HT-29 (cell line): ENCODE measurements at regions not wholly inside any gene's neighbourhood (a gene's known extent, or its start where the extent isn't known, plus 50 kb on each side); places are given as distances from the start of the nearest gene placed in this dataset.
"Not testable (repeated sequence)": the region's sequence is repeated elsewhere in the genome, so short reads cannot be mapped to it uniquely, and the experiment has no call there.

ENCODE experiments used
- DNase-seq: peaks from one replicate; pipeline ENCODE4 v3.0.0-alpha.2; 2015; ENCODE audit warnings: low spot score

DNA sequence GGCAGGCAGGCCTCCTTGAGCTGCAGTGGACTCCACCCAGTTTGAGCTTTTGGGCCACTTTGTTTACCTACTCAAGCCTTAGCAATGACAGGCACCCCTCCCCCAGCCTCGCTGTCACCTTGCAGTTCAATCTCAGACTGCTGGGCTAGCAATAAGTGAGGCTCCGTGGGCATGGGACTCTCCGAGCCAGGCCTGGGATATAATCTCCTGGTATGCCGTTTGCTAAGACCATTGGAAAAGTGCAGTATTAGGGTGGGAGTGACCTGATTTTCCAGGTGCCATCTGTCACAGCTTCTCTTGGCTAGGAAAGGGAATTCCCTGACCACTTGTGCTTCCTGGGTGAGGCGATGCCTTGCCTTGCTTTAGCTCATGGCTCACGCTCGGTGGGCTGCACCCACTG is 648.6 kb downstream of the DIPK2A start:
- DNase-seq = not testable (repeated sequence)

DNA sequence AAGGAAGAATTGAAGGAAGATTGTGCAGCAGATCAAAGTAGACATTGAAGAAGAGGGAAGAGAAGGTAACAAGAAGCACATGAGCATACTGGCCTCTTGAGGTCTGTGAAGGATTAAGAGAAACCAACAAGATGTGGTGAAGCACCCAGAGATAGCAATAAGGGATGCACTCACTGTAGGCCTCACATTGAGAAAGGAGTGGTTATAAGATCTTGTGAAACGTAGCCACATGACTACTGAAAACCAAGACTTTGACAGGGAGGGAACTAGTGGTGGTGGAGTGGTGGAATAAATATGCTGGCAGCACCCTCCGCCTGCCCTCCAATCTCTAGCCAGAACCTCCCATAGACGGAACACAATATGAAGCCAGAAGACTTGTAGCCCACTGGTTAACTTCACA is 651.2 kb downstream of the DIPK2A start:
- DNase-seq = no peak

DNA sequence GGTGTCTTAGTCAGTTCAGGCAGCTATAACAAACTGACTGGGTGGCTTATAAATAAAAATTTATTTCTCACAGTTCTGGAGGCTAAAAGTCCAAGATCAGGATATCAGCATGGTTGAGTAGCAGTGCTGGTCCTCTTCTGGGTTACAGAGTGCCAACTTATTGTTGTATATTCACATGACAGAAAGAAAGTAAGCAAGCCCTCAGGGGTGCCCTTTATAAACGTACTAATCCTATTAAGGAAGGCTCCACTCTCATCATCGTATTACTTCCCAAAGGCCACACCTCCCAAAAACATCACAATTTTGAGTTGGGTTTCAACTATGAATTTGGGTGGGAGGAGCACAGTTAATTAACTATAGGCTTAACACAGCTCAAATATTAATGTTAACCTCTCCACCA is 653.0 kb downstream of the DIPK2A start:
- DNase-seq = no peak

DNA sequence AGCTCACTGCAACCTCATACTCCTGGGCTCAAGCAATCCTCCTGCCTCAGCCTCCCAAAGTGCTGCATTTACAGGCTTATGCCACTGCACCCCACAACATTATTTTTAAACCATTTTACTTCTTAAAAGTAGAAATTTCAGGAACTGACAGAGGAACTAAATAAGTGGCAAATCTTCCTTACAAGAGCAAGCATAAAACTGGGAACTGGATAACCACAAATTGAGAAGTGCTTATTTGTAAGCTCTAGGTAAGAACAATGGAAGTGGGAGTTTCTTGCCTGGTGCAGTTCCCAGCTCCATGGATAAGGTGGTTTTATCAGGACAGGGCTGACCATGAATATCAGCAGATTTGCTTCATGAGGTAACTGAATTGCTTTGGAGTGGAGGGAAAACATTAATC is 655.2 kb downstream of the DIPK2A start:
- DNase-seq = no peak

DNA sequence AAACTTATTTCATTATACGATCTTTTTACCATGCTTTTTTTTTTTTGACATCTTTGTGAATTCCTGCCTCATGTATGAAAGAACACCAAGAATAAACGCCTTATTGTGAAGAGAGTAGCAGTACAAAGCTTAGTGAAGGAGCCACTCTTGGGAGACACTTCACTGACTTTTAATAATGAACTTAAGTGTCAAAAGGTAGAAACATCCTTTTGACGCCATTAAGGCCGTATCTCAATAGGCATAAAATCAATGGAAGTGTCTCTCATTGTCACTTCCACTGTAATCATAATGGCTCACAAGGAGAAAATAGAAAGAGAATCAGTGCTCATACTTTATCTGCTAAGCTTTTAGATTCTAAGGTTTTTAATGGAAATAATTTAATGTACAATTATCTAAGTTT is 657.8 kb downstream of the DIPK2A start:
- DNase-seq = no peak

DNA sequence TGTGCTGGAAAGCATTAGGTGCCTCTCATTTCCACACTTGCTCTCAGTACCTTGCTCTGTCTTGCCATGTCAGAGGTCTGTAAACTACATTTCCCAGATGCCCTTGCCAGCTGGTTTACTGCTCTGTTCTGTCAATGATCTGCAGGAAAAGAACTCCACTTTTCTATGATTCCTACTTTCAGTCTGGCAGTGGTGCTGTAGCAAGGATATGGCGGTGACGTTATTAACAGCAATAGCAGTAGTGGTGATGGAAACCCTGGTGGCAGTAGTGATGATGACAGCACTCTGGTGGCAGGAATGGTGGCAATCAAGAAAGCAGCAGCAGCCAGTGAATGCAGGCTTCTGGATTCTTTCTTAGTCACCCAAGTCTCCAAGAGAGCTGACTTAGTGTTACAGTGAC is 665.2 kb downstream of the DIPK2A start:
- DNase-seq = peak; percentile 64

DNA sequence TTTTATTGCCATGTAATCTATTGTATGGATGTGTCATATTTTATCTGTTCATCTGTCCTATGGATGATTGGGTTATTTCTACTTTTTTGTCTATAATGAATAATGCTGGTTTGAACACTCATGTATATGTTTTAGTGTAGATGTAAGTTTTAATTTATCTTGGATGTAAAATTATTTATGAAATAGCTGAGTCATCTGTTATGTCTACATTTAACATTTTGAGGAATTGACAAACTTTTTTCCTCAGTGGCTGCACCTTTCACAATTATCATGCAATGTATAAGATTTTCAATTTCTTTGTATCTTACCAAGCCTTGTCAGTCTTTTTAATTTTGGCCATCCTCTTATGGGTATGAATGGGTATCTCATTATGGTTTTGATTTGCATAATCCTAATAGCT is 666.4 kb downstream of the DIPK2A start:
- DNase-seq = no peak

DNA sequence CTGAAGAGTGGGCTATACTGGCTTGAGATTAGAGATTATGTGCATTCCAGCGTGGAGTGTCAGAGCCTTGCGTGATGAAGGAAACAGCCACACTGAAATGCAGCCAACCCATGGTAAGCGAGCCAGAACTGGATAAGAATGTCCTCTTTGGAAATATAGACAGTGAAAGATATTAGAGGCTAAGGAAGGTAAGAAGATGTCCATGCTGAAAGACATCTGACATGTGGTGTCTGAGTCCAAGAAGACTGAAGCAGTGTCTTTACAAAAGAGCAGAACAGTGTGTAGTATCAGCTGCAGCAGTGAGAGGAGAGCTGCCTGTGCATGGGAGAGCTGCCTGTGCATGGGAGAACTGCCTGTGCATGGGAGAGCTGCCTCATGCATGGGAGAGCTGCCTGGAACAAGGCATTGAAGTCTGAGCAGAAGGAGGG is 672.2 kb downstream of the DIPK2A start:
- DNase-seq = no peak

DNA sequence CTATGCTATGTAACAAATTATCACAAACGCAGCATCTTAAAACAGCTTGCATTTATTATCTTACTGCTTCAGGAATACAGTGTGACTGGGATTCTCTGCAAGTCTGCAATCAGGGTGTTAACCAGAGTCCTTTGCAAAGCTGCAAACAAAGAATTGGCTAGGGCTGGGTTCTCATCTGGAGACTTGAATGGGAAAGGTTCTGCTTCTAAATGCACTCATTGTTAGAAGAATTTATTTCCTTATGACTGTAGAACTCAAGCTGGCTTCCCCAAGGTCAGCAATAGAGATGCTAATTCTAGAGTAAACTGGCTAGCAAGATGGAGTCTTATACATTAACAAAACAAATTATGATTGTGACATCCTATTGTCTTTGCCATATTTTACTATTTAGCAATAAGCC is 673.7 kb downstream of the DIPK2A start:
- DNase-seq = no peak

DNA sequence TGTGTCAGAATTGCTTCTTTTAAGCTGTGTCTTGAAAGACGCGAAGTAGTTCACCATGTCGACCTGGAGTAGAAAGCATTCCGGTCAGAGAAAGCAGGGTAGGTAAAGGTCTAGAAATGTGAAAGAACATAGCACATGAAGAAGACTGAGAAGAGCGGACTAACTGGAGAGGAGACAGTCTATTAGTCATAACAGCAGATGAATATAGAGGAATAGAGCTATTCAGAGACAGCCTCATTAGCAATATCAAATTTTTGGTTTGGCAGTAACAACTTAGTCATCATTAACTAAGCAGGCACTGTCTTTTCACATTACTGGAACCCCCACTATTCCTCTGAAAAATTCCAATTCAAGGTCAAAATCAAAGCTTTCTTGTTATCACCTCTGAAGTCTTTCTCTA is 678.8 kb downstream of the DIPK2A start:
- no peak for DNase-seq

DNA sequence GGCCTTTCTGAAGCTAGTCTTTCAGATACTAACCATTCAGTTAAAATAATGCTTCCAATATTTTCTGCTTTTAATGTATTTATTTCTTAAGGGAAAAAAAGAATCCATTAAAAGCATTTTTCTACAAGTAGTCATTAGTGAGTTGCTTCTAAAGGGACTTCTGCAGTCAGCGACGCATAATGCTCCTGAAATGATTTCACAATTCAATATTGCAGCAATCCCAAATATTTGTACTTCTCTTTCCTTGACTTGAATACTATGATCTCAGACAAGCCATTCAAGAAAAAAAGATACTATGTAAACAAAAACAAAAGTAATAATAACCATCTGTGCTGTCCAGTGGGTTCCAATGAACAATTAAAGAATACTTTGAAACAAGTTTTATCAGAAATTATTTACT is 681.0 kb downstream of the DIPK2A start:
- no peak for DNase-seq

DNA sequence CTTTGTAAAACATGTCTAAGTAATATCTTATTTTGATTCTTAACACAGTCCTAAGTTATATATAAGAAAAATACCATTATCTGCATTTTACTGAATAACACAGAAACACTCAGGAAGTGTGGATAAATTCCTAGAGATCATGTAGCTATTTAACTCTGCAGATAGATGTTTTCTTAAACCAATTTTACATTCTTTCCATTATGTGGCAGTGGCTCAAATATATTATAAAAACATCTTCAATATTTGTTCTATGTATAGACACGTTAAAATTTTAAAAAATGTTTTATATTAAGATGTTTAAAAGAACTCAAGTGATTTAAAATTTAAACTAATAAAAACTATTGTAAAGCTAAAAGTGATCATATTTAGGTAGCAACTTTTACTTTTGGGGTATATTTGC is 683.8 kb downstream of the DIPK2A start:
- DNase-seq = no peak

DNA sequence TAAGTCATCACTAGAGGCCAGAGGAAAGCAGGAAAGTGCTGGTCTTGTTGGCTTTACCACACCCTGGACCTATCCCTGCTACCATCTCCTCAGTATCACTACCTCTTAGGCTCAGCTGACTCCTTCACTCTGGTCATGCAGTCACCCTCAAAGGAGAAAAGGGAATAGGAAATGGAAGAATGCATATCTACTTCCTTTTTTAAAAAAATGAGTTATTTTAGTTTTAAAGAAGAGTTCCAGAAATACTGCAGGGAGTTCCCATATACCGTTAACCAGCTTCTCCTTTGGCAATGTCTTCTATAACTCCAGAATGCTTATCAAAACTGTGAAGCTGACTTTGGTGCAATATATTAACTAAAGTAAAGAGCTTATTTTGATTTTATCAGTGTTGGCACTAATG is 688.6 kb downstream of the DIPK2A start:
- no peak for DNase-seq

DNA sequence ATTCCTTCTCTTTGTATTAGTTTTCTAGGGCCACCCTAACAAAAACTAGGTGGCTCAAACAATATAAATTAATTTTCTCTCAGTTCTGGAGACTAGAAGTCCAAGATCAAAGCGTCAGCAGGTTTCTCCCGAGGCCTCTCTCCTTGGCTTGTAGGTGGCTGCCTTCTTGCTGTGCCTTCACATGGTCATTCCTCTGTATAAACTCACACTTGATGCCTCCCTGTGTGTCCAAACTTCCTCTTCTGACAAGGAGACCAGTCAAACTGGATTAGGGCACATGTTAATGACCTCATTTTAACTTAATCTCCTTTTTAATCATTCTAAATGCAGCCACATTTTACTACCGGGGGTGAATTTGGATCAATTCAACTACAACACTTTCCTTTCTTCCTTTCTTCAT is 691.1 kb downstream of the DIPK2A start:
- DNase-seq = no peak

DNA sequence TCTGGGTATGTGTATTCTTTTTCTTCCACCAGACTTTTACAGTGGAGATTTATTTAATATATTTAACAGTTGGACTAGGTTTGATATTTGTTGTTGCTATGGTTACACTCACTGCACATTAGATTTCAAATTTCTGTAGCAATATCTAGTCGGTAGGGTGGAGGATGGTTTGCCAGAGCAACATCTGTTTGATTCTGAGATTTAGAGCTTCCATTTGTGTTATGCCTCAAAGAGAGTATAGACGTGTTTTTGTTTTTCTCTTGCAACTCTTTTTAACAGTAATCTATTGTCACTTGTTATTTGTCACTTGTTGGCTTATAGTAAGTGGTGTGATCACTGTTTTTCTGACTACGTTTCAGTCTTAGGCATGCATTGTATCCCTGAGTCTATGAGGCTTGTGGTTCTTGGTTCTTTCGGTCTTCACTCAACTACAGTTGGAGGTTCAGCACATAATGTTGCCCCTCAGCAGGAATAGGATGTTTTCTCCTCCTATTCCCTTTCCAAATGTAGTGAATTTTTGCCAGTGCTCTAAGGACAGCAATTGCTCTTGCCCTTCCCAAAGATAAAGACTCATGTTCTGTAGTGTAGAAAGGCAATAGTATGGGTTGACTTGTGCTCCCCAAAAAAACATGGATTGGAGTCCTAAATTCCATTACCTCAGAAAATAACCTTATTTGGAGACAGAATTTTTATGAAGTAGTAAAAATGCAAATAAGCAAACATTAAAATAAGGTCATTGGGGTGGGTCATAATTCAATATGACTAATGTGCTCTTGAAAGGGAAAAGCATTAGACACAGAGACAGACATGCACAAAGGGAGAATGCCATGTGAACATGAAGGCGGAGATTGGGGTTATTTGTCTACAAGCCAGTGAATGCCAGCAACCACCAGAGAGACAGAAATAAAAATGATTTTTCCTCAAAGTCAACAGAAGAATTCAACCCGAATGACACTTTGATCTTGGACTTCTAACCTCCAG is 692.1 kb downstream of the DIPK2A start:
- no peak for DNase-seq

DNA sequence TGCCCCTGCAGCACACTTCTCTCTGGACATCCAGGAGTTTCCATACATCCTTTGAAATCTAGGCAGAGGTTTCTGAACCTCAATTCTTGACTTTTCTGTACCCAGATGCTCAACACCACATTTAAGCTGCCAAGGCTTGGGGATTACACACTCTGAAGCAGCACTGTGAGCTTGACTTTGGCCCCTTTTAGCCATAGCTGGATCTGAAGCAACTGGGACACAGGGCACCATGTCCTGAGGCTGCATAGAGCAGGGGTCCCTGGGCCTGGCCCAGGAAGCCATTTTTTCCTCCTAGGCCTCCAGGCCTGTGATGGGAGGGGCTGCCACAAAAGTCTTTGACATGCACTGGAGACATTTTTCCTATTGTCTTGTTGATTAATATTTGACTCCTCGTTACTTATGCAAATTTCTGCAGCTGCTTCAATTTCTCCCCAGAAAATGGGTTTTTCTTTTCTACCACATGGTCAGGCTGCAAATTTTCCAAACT is 694.0 kb downstream of the DIPK2A start:
- no peak for DNase-seq

DNA sequence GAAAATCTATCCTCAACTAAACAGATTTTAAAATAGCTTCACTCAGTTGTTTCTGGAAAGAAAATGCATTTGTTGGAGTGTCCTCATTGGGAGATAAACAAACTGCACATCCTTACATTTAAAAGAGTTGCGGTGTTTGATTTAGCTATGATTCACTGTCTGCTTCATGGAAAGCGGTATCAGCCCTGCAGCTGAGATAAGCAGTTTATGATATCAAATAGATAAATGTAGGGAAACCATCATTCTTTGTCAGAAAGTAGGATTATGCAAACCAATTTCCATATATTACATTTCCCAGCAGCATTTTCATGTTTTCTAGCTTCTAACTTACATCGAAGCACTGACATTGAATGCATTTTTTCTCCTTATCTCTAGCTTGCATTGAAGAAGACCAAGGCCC is 698.9 kb downstream of the DIPK2A start:
- DNase-seq = no peak

DNA sequence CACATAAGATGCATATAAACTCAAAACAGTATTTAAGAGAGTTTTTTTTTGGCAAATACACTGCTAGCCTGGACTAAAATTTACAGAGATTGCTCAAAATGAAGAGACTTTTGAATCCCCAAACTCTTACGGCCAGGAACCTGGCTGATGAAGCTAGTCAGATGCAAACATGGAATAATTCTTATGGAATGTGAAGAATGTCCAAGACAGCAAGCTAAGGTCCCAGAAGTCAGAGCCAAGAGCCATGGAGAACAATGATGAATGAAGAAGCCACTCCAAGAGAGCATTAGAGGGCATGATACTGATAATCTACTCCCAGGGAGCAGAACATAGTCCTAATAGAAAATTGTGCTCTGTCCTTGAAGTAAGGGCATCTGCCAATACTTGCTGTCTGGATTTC is 705.5 kb downstream of the DIPK2A start:
- DNase-seq = no peak

DNA sequence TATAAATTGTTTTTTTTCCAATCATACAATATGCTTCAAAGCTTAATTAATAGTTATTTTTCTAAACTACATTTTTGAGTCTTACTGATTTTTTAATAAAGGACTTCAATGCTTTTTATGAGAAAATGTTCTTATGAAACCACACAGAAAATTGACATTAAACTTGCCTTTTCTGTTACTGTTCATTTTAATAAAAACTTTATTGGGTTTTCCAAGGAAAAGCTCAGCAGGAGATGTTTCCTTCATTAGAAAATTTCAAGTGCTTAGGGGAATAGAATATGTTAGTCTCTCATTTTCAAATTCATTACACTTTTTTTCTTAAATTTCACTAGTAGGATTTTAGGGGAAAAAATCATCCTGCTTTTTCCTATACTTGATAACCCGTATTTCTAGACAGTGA is 711.4 kb downstream of the DIPK2A start:
- no peak for DNase-seq

DNA sequence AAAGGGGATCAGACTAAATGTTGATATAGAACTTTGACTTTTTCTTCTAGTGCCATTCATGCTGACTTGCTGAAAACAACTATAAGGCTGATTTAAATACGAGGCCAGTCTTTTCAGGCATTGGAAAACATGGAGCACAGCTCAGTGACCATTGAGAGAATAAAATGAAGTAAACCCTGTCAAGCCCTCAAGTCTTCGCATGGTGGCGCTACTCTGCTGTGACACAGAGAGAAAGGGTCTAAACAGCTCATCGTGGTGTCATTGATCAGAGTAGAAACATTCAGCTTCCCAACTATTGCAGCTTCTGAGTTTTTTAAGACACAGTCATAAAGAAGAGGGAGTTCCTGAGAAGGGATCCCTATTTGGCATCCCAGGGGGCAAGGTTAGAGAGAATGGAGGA is 716.2 kb downstream of the DIPK2A start:
- DNase-seq = peak; percentile 30

DNA sequence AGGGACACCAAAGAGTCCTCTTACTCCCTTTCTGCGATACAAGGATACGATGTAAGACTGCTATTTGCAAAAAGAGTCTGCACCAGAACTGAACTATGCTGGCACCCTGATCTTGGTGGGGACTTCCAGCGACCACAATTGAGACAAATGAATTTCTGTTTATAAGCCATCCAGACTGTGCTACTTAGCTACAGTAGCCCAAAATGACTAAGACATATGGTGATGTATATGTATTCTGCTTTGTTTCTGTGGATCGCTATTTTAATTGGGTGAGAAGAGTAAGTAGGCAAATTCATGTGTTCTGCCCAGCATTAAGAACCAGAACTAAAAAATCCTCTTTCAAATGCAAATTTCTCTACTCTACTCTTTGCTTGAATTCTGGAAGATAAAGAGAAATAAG is 720.9 kb downstream of the DIPK2A start:
- DNase-seq = no peak

DNA sequence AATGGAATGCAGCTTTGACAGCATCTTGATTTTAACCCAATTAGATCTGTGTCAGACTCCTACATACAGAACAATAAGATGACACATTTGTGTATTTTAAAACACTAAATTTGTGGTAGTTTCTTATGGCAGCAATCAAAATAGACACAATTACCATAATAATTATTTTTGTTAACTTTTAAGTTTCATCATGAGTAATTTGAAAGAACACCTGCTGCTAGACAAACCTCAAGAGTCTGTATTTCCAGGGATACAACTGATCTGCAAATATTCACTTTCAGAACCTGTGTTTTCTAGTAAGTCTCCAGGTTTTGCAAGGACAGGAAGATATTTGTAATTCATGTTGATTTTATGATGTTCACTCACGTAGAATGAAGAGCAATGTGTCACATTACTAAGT is 736.8 kb downstream of the DIPK2A start:
- DNase-seq = no peak

DNA sequence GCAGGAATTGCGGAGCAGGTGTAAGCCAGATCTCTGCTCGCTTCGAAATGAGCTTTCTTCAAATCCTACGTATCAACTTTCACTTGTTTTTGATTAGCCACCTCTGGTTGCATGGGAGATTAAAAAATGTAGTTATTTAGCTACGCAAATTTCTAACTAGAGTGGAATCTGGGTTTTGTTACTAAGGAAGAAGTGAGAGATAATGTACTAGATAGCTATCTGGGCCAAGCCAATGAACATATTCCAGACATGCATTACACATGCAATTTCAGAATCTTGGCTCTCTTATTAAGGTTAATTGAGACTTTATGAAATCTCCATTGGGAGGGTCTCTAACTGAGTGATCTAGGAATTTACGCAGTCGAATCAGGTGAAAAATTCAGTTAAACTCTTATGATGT is 765.7 kb downstream of the DIPK2A start:
- DNase-seq = no peak
